GM19397 (cell line): ENCODE measurements at regions not wholly inside any gene's neighbourhood (a gene's known extent, or its start where the extent isn't known, plus 50 kb on each side); places are given as distances from the start of the nearest gene placed in this dataset.

Experiments
- ATAC-seq: cut with Tn5 transposase; IDR thresholded peaks from one replicate; pipeline ENCODE4 v1.9.1; 2021; ENCODE audit warnings: mild to moderate bottlenecking, moderate library complexity; ENCODE audit not compliant: unreplicated experiment

DNA sequence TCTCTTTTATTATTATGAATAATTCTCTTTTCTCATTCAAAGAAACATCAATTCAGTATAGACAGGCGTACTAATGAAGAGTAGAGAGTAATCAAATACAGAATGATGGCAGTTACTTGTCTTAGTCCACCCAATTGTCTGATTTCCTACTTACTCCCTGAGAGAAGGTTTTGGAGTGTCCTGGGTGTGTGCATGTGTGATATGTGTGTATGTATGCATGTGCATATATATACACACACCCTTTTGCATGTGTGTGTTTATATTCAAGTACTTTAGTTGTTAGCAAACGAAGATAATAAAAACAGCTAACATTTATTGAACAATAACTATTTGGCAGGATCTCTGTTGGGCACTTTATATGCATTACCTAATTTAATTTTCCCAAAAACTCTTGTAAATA lies 63.2 kb upstream of the CCDC190 start:
- ATAC-seq, result no peak

DNA sequence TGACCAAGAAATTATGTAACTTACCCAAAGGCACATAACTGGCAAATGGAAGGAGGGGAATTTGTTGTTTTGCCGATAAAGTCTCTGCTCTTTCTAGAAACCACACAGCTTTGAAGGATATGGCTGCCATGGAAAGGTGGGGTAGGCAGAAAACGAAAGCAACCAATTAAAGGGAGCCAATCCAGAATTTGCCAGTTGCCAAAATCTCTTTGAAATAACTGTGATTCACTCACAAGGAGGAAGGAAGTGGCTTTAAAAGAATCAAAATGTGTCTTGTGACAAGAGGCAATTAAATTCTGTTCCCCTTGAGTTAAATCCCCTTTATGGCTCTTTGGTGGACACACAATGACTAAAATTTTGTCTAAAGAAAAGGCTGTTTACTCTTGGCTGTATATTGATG lies 61.2 kb upstream of the CCDC190 start:
- no peak for ATAC-seq

DNA sequence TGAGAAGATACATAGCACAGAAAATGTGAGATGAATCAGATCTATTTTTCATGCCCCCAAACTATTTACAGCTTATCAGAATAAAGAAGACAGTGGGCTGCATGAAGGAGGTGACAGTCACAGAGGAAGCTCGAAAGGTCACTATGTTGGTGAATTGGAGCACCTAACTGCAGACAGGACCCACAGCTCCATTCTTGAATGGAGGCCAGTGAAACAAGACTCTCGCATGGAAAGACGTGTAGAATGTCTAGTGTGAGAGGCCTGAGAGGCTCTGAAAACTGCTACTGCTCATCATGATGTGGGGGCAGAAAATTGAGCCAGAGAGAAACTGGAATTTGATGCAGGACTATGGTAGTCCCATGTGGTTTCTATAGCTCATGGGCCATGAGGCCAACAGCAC lies 60.3 kb upstream of the CCDC190 start:
- no peak for ATAC-seq

DNA sequence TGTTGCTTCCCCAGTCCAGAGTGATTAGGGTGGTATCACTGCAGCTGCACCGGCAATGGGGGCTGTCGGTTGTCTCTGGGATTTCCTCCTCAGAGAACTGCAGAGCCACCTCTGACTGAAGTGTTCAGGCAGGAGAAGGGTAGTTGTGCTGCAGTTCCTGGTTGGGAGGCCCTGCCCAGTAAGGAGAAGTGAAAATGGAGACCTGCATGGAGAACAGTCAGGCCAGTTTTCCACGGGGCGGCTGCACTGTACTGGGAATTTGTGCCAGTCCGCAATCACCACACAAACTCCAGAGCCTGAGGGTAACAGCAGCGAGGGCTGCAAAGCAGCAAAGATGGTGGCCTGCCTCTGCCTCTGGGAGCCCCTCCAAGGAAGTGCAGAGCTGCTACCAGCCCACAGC lies 58.1 kb upstream of the CCDC190 start:
- ATAC-seq, result no peak

DNA sequence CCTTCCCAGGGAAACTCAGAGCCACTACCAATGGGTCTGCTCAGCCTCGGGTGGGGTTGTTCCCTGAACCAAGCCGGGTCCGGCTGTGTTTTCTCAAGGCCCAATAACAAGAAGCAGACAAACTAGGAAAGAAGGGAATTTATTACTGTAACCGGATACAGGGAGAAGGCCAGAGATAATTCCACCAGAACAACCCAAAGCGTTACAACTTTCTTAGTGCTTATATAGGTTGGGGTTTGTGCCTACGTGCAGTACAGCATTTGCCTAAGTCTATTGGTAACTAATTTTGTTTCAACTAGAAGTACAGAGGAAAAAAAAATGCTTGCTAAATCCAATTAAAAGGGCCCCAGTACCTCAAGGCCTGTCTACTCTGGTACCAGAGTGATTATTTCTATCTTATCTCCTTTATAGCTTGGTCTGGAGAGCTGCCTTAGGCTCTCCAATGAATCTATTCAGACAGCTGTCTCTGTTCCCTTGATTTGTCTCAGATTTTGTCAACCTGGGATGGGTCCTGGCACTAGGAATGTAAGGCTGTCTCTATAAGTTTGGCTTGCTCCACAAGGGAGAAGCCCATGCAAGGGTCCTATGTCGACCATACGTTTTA lies 57.3 kb upstream of the CCDC190 start:
- no peak for ATAC-seq

DNA sequence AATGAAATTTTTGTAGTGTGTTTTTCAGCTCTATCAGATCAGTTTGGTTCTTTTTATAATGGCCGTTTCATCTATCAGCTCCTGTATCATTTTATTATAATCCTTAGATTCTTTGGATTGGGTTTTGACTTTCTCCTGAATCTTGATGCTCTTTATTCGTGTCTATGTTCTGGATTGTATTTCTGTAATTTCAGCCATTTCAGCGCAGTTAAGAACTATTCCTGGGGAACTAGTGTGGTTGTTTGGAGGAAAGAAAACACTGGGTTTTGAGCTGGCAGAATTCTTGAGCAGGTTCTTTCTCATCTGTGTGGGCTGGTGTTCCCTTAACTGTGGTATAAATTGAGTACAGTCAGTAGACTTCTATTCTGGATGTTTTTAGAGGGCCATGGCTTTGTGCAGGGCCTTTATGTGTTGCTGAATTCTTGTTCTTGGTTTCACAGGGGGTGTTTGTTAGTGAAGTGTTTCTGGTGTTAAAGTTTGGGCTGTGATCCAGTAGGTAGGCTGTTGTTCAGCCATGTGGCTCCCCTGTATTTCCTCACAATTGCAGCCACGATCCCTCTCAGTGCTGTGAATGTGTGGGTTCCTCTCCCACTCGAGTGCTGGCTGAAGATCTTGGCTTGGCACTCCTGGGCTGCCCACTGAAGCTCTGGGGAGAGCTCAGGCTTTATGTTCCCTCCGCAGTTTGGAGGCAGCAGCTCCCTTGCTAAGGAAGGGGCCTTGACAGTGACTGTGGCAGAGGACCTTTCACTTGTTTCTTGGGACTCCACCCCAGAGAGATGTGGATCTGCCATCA lies 56.0 kb upstream of the CCDC190 start:
- no peak for ATAC-seq

DNA sequence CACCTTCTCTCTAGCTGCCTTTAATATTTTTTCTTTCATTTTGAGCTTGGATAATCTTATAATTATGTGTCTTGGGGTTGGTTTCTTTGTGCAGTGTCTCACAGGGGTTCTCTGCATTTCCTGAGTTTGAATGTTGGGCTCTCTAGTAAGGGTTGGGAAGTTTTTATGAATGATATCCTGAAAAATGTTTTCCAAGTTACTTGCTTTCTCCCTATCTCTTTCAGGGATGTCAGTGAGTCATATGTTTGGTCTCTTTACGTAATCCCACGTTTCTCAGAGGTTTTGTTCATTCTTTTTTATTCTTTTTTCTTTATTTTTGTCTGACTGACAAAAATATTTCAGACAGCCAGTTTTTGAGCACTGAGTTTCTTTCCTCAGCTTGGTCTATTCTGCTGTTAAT lies 55.4 kb upstream of the CCDC190 start:
- no peak for ATAC-seq

DNA sequence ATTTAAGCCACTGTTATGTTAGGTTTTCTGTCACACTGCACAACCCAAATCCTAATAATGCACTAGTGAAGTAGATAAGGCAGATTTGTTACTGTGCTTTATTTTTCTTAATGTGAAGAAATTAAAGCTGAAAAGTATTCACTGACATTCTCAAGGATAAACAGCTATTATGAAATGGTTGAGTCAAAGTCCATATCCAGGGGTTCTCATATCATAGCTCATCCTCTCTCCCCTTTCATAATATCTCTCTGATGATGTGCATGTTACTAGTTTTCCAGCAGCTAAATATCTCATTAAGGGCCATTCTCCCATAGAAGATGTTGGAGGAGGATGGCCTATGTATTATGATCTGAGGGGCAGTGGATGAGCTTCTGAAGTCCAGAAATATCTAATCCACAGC lies 53.6 kb upstream of the CCDC190 start:
- ATAC-seq, result no peak

DNA sequence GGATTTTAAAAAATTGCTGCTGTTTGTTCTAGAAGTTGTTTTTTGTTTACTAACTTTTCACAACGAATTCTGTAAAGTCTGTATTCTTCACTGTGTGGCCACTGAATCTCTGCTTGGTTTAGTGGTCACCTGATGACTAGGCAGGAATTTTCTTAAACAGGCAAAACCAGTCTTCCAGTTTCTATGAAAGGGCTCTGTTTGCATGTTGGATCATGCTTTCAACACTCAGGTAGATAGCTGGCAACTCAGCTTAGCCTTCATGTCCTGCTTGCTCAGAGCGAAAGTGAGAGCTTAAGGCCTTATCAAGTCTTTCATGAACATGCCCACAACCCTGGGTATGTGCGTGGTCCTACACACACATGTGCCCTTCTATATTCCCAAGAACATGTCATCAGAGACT lies 52.4 kb upstream of the CCDC190 start:
- ATAC-seq, result no peak

DNA sequence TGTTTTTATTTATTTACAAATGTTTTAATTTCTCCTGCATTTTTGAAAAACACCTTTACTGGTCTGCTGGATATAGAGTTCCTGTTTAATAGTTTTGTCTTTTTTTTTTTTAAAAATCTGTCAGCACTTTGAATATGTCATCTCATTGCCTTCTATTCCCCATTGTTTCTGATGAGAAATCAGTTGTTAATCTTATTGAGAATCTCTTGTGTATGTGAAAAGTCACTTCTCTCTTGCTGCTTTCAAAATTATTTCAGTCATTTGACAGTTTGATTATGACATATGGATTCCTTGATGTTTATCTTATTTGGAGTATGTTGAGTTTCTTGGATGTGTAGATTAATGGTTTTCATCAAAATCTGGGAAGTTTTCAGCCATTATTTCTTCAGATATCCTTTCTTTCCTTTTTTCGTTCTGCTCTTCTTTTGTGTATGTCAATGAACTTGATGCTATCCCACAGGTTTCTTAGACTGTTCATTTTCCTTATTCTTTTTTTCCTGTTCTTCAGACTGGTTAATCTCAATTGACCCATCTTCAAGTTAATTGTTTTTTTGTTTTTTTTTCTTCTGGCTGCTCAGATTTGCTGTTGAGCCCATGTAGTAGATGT lies 51.2 kb upstream of the CCDC190 start:
- ATAC-seq, result no peak
